Lower leg skin (tissue), 3 donors: ENCODE measurements at regions not wholly inside any gene's neighbourhood (a gene's known extent, or its start where the extent isn't known, plus 50 kb on each side); places are given as distances from the start of the nearest gene placed in this dataset.

Source experiments
- CTCF ChIP-seq, 3 donors: fragments of 450-650 bp; IDR thresholded peaks; one replicate each; pipeline ENCODE4 v1.5.1; 2016; ENCODE audit warnings: antibody characterized with exemption in 3 of 3, mild to moderate bottlenecking in 3 of 3, moderate library complexity in 2 of 3
- POLR2A ChIP-seq, 2 donors: fragments of 450-650 bp; IDR thresholded peaks; one replicate each; pipeline ENCODE4 v1.6.1; 2016 to 2017; ENCODE audit warnings: antibody characterized with exemption in 2 of 2, mild to moderate bottlenecking in 1 of 2, moderate library complexity in 1 of 2

DNA sequence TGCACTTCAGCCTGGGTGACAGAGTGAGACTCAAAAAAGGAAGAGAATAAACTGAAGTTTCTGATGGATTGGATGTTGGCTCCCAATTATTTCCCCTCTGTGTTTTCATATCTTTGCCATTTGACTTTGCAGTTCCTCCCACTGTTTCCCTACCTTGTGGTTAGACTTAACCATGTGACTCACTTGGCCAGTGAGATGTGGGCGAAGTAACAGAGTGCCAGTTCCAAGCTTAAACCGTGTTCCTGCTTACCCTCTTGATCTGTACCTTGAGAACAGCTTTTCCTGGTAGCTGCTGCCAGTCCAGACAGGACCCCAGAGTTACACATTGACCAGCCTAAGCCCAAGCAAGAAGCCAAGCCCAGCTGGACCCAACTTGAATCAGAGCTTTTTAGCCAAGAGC, 323.4 kb downstream of the LTN1 start:
- TF ChIP-seq CTCF (IDR thresholded peaks at IDR 0.05), result no peak
- no peak for TF ChIP-seq POLR2A (IDR thresholded peaks at IDR 0.05)
